ENCODE measurements at regions not wholly inside any gene's neighbourhood (a gene's known extent, or its start where the extent isn't known, plus 50 kb on each side); places are given as distances from the start of the nearest gene placed in this dataset.

- peaks cover 66% of the 10 kb centered on the region for H3K9me3 Mint-ChIP-seq
- no peak for TF ChIP-seq IRF2 (CRISPR knock-in tag; IDR thresholded peaks at IDR 0.05; ENCODE audit: borderline replicate concordance, low read depth)
- no peak for TF ChIP-seq TP53 (CRISPR knock-in tag; IDR thresholded peaks at IDR 0.05)
- no peak for TF ChIP-seq FOXP1 (CRISPR knock-in tag; IDR thresholded peaks at IDR 0.05; ENCODE audit: borderline replicate concordance)
- no peak for TF ChIP-seq ESRRA (CRISPR knock-in tag; IDR thresholded peaks at IDR 0.05; ENCODE audit: borderline replicate concordance)
- TF ChIP-seq GTF2I (CRISPR knock-in tag; conservative IDR thresholded peaks at IDR 0.05), result no peak
Observed at GRCh38 chr5:63794296-63794695, 167.9 kb downstream of the HTR1A start.

GRCh38 chr5:63774939-63775338 is 187.3 kb downstream of the HTR1A start:
- ATAC-seq (no peak), DNase-seq (ENCODE audit: low spot score) (no peak)
- ChIA-PET CTCF (no interaction called here), POLR2A (no interaction called here)
- no peaks in the 10 kb centered on the region for H3K27me3 Mint-ChIP-seq (ENCODE audit: low read depth)
- no peaks in the 10 kb centered on the region for H3K36me3 Mint-ChIP-seq
- H3K4me1 Mint-ChIP-seq, result no peaks in the 10 kb centered on the region
- no peak overlapping the region for H3K4me3 Mint-ChIP-seq
- no peak overlapping the region for H3K27ac Mint-ChIP-seq
- no peak for TF ChIP-seq FOXP1 (CRISPR knock-in tag; IDR thresholded peaks at IDR 0.05; ENCODE audit: borderline replicate concordance)
- no peak for TF ChIP-seq AR (CRISPR knock-in tag; IDR thresholded peaks at IDR 0.05)
- no peak for TF ChIP-seq ZSCAN18 (CRISPR knock-in tag; IDR thresholded peaks at IDR 0.05)
- no peak for TF ChIP-seq PRDM15 (CRISPR knock-in tag; IDR thresholded peaks at IDR 0.05)
- no peak for TF ChIP-seq FOXP4 (CRISPR knock-in tag; IDR thresholded peaks at IDR 0.05)
- TF ChIP-seq E2F1 (CRISPR knock-in tag; IDR thresholded peaks at IDR 0.05), result no peak
- no peak for TF ChIP-seq ETV6 (CRISPR knock-in tag; IDR thresholded peaks at IDR 0.05)
- no peak for TF ChIP-seq ZNF416 (CRISPR knock-in tag; IDR thresholded peaks at IDR 0.05)
- TF ChIP-seq MAX (CRISPR knock-in tag; IDR thresholded peaks at IDR 0.05), result no peak
- TF ChIP-seq HMGXB4 (CRISPR knock-in tag; IDR thresholded peaks at IDR 0.05), result no peak
- TF ChIP-seq IRF2 (CRISPR knock-in tag; IDR thresholded peaks at IDR 0.05; ENCODE audit: borderline replicate concordance, low read depth), result no peak
- TF ChIP-seq ZMAT4 (CRISPR knock-in tag; IDR thresholded peaks at IDR 0.05), result no peak
- no peak for TF ChIP-seq E2F4 (CRISPR knock-in tag; IDR thresholded peaks at IDR 0.05; ENCODE audit: borderline replicate concordance, low read depth)
- no peak for TF ChIP-seq ATF1 (CRISPR knock-in tag; IDR thresholded peaks at IDR 0.05)
- TF ChIP-seq EMX1 (CRISPR knock-in tag; IDR thresholded peaks at IDR 0.05), result no peak
- peaks cover 5% of the 10 kb centered on the region for H3K9me3 Mint-ChIP-seq

More at GRCh38 chr5:63794296-63794695, 167.9 kb downstream of the HTR1A start:
- ATAC-seq (no peak), DNase-seq (ENCODE audit: low spot score) (no peak)
- Mint-ChIP-seq H3K4me3 (no peak overlapping the region), H3K36me3 (peaks cover 40% of the 10 kb centered on the region), H3K27me3 (ENCODE audit: low read depth) (peaks cover 4% of the 10 kb centered on the region), H3K27ac (no peak overlapping the region), H3K4me1 (peaks cover 6% of the 10 kb centered on the region; the same call in 1 of the 2 replicates)
- POLR2A ChIA-PET, result no interaction called here
- CTCF ChIA-PET, result no interaction called here
